Astrocyte (in vitro differentiated cells and primary cell): ENCODE measurements at regions not wholly inside any gene's neighbourhood (a gene's known extent, or its start where the extent isn't known, plus 50 kb on each side); places are given as distances from the start of the nearest gene placed in this dataset.
A peak's percentile ranks its signal among the peaks of the same experiment; 100 is the strongest.

Source experiments
- DNase-seq: peaks from one replicate; pipeline ENCODE4 v3.0.0-alpha.2; 2010; ENCODE audit warnings: low read depth
- FAIRE-seq: peaks from 2 replicates; lab custom pipeline; 2011; peaks lifted over from hg19 to GRCh38; lab: Jason Lieb, UNC
- H2AFZ ChIP-seq: 2 replicates; pipeline ENCODE4 v1.6.0; 2012; ENCODE audit warnings: low read depth, low read length, inconsistent platforms
- H3K27ac ChIP-seq: 2 replicates; pipeline ENCODE4 v1.5.1; 2011; ENCODE audit warnings: low read depth, low read length, inconsistent platforms
- H3K27me3 ChIP-seq: 2 replicates; pipeline ENCODE4 v1.6.0; 2011; ENCODE audit warnings: low read length, inconsistent platforms; ENCODE audit not compliant: insufficient read depth
- H3K36me3 ChIP-seq: 2 replicates; pipeline ENCODE4 v1.5.1; 2011; ENCODE audit warnings: low read length, inconsistent platforms; ENCODE audit not compliant: insufficient read depth
- H3K4me1 ChIP-seq: 2 replicates; pipeline ENCODE4 v1.5.1; 2011; ENCODE audit warnings: low read length, inconsistent platforms; ENCODE audit not compliant: insufficient read depth
- H3K4me2 ChIP-seq: 2 replicates; pipeline ENCODE4 v1.6.0; 2012; ENCODE audit warnings: low read length, inconsistent platforms
- H3K4me3 ChIP-seq: 2 replicates; pipeline ENCODE4 v1.5.1; 2011; ENCODE audit warnings: low read depth, mild to moderate bottlenecking, low read length, inconsistent platforms; ENCODE audit not compliant: insufficient read depth
- H3K79me2 ChIP-seq: 2 replicates; pipeline ENCODE4 v1.6.0; 2012; ENCODE audit warnings: mild to moderate bottlenecking, low read length, inconsistent platforms; ENCODE audit not compliant: insufficient read depth
- H3K9ac ChIP-seq: 2 replicates; pipeline ENCODE4 v1.6.0; 2012; ENCODE audit warnings: mild to moderate bottlenecking, low read length, inconsistent platforms
- H3K9me3 ChIP-seq: 2 replicates; pipeline ENCODE4 v1.5.1; 2012; ENCODE audit warnings: low read depth, mild to moderate bottlenecking, low read length, inconsistent platforms; ENCODE audit not compliant: insufficient read depth
- H4K20me1 ChIP-seq: 2 replicates; pipeline ENCODE4 v1.6.0; 2012; ENCODE audit warnings: low read length, inconsistent platforms; ENCODE audit not compliant: insufficient read depth
- H3K27ac Mint-ChIP-seq: one replicate; pipeline ENCODE4 v1.8.0; 2021; ENCODE audit warnings: mild to moderate bottlenecking, mixed read lengths; ENCODE audit not compliant: unreplicated experiment
- H3K27me3 Mint-ChIP-seq: one replicate; pipeline ENCODE4 v1.8.0; 2021; ENCODE audit warnings: low read depth, mixed read lengths; ENCODE audit not compliant: unreplicated experiment
- H3K36me3 Mint-ChIP-seq: one replicate; pipeline ENCODE4 v1.8.0; 2021; ENCODE audit warnings: low read depth, mixed read lengths; ENCODE audit not compliant: unreplicated experiment
- H3K4me1 Mint-ChIP-seq: one replicate; pipeline ENCODE4 v1.8.0; 2021; ENCODE audit warnings: low read depth, mixed read lengths; ENCODE audit not compliant: unreplicated experiment
- H3K4me3 Mint-ChIP-seq: one replicate; pipeline ENCODE4 v1.8.0; 2021; ENCODE audit warnings: mild to moderate bottlenecking, moderate library complexity, mixed read lengths; ENCODE audit not compliant: unreplicated experiment
- H3K9me3 Mint-ChIP-seq: one replicate; pipeline ENCODE4 v1.8.0; 2021; ENCODE audit warnings: mild to moderate bottlenecking, mixed read lengths; ENCODE audit not compliant: unreplicated experiment
- CTCF ChIP-seq: IDR thresholded peaks from 2 replicates; pipeline ENCODE4 v1.5.1; 2011; ENCODE audit warnings: low read depth, mild to moderate bottlenecking, inconsistent platforms, low read length, moderate library complexity; ENCODE audit not compliant: insufficient read depth
- EZH2 ChIP-seq: IDR thresholded peaks from 2 replicates; pipeline ENCODE4 v1.6.1; 2012; ENCODE audit warnings: mild to moderate bottlenecking, low read length, inconsistent platforms; ENCODE audit not compliant: insufficient read depth

DNA sequence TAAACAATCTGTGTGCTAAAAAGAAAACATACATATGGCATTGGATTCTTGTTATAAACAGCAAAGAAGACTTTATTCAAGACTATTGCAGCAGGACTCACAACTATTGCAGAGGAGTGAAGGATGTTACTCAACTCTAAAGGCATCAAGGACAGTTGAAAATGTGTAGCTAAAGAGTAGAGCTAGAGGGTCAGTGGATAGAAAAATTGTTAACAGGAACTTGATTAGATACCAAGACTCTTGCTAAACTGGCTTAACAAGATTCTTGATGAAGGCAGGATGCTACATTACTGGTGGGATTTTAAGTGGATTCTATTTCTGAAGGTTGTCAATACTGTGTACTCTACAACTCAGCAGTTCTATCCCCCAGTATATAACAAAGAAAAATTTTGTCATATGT lies 1183.3 kb downstream of the SLITRK1 start:
- H4K20me1 ChIP-seq = no peaks in the 10 kb centered on the region
- Mint-ChIP-seq H3K27me3 (no peaks in the 10 kb centered on the region), H3K36me3 (no peaks in the 10 kb centered on the region), H3K4me1 (no peaks in the 10 kb centered on the region), H3K9me3 (no peaks in the 10 kb centered on the region), H3K4me3 (no peak overlapping the region), H3K27ac (no peak overlapping the region)
- H3K4me2 ChIP-seq = no peak overlapping the region
- FAIRE-seq = no peak
- H3K9ac ChIP-seq = no peak overlapping the region
- no peaks in the 10 kb centered on the region for H3K27me3 ChIP-seq
- no peak for DNase-seq
- TF ChIP-seq EZH2 (no peak), CTCF (no peak)
- H3K36me3 ChIP-seq = no peaks in the 10 kb centered on the region
- no peaks in the 10 kb centered on the region for H3K79me2 ChIP-seq
- no peak overlapping the region for H2AFZ ChIP-seq
- no peaks in the 10 kb centered on the region for H3K4me1 ChIP-seq
- no peaks in the 10 kb centered on the region for H3K9me3 ChIP-seq
- no peak overlapping the region for H3K27ac ChIP-seq
- no peak overlapping the region for H3K4me3 ChIP-seq

DNA sequence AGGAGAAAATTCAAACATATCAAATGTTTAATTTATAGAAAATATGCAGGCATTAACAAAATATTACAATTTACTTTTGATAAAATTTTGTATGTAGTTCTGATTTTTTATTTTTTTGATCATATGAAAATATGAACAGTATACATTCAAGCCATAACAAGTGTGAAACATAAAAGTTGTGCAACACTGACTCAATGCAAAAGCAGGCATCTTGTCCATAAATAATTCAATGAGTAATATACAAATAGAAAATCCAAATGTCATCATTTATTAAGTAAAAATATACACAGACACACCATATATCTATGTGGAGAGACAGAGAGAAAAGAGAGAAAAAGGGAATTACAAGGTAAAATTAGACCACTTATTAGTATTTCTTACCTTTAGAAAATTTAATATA lies 1183.9 kb downstream of the SLITRK1 start:
- Histone ChIP-seq H3K9me3 (no peaks in the 10 kb centered on the region), H3K36me3 (no peaks in the 10 kb centered on the region), H3K4me1 (no peaks in the 10 kb centered on the region), H3K27me3 (no peaks in the 10 kb centered on the region), H3K27ac (no peak overlapping the region), H3K9ac (no peak overlapping the region), H3K4me2 (no peak overlapping the region), H4K20me1 (no peaks in the 10 kb centered on the region), H3K79me2 (no peaks in the 10 kb centered on the region), H3K4me3 (no peak overlapping the region), H2AFZ (no peak overlapping the region)
- Mint-ChIP-seq H3K27ac (no peak overlapping the region), H3K27me3 (no peaks in the 10 kb centered on the region), H3K4me3 (no peak overlapping the region), H3K4me1 (no peaks in the 10 kb centered on the region), H3K9me3 (no peaks in the 10 kb centered on the region), H3K36me3 (no peaks in the 10 kb centered on the region)
- FAIRE-seq (no peak), DNase-seq (no peak)
- TF ChIP-seq CTCF = no peak
- TF ChIP-seq EZH2 = no peak

GRCh38 chr13:82693607-82694006 lies 1188.7 kb downstream of the SLITRK1 start:
- TF ChIP-seq CTCF = no peak
- no peak for TF ChIP-seq EZH2
- H3K27me3 Mint-ChIP-seq = no peaks in the 10 kb centered on the region
- Histone ChIP-seq H3K36me3 (no peaks in the 10 kb centered on the region), H3K4me1 (no peaks in the 10 kb centered on the region), H3K4me3 (no peak overlapping the region), H3K27ac (no peak overlapping the region), H3K79me2 (no peaks in the 10 kb centered on the region), H2AFZ (no peak overlapping the region), H3K9ac (no peak overlapping the region), H3K4me2 (no peak overlapping the region), H3K9me3 (no peaks in the 10 kb centered on the region), H4K20me1 (no peaks in the 10 kb centered on the region), H3K27me3 (no peaks in the 10 kb centered on the region)
- H3K9me3 Mint-ChIP-seq = no peaks in the 10 kb centered on the region
- FAIRE-seq (peak; percentile 13), DNase-seq (no peak)
- no peak overlapping the region for H3K27ac Mint-ChIP-seq
- no peak overlapping the region for H3K4me3 Mint-ChIP-seq
- H3K4me1 Mint-ChIP-seq = no peaks in the 10 kb centered on the region
- H3K36me3 Mint-ChIP-seq = no peaks in the 10 kb centered on the region
